SK-N-SH (cell line): ENCODE measurements at regions not wholly inside any gene's neighbourhood (a gene's known extent, or its start where the extent isn't known, plus 50 kb on each side); places are given as distances from the start of the nearest gene placed in this dataset.

ENCODE experiments used
- CTCF ChIA-PET: fragments of 300-600, 350-600 bp; formaldehyde crosslinking; extraction: SDS; loops from one replicate; lab custom pipeline; 2021; lab: Yijun Ruan, JAX
- POLR2A ChIA-PET: fragments of 350-600 bp; sonication (Branson Sonifier 250); formaldehyde crosslinking; extraction: SDS; loops from one replicate; lab custom pipeline; 2020; ENCODE audit warnings: antibody characterized with exemption, inconsistent platforms; lab: Yijun Ruan, JAX
- DNase-seq: peaks from one replicate; pipeline ENCODE4 v3.0.0; 2012
- H2AFZ ChIP-seq: fragments of 200-600 bp; sonication (generic); 2 replicates; pipeline ENCODE4 v1.8.1; 2016; ENCODE audit warnings: antibody characterized with exemption, mild to moderate bottlenecking, low read depth
- H3F3A ChIP-seq: fragments of 200-600 bp; sonication (generic); replicated peaks from 2 replicates; pipeline ENCODE3; 2016; ENCODE audit warnings: antibody characterized with exemption, mild to moderate bottlenecking; ENCODE audit not compliant: insufficient read depth
- H3K27ac ChIP-seq, 2 experiments: fragments of 200-500 bp in 1 of 2; fragments of 200-600 bp in 1 of 2; sonication (Bioruptor generic) in 1 of 2; sonication (generic), shearing (Covaris generic) in 1 of 2; 2 replicates each; pipeline versions ENCODE4 v1.5.1 to v1.6.1; 2014 to 2016; ENCODE audit warnings: low read depth in 2 of 2, inconsistent platforms in 1 of 2, low read length in 1 of 2, mild to moderate bottlenecking in 1 of 2, mixed read lengths in 1 of 2
- H3K27me3 ChIP-seq: fragments of 200-600 bp; sonication (generic), shearing (Covaris generic); 2 replicates; pipeline ENCODE4 v1.6.1; 2016; ENCODE audit warnings: mixed run types; ENCODE audit not compliant: insufficient read depth
- H3K36me3 ChIP-seq, 2 experiments: fragments of 200-500 bp in 1 of 2; fragments of 200-600 bp in 1 of 2; sonication (Bioruptor generic) in 1 of 2; sonication (generic) in 1 of 2; replicated peaks in 1 of 2; 2 replicates each; pipeline versions ENCODE3 to v1.5.1; 2014 to 2016; ENCODE audit warnings: low read length in 1 of 2, mild to moderate bottlenecking in 1 of 2; ENCODE audit not compliant: insufficient read depth in 2 of 2, control insufficient read depth in 1 of 2
- H3K4me1 ChIP-seq, 2 experiments: fragments of 200-500 bp in 1 of 2; fragments of 200-600 bp in 1 of 2; sonication (Bioruptor generic) in 1 of 2; sonication (generic), shearing (Covaris generic) in 1 of 2; 2 replicates each; pipeline versions ENCODE4 v1.5.1 to v1.6.1; 2014 to 2016; ENCODE audit warnings: low read depth in 1 of 2, low read length in 1 of 2, mixed run types in 1 of 2; ENCODE audit not compliant: insufficient read depth in 2 of 2, control insufficient read depth in 1 of 2
- H3K4me2 ChIP-seq: fragments of 200-600 bp; sonication (generic), shearing (Covaris generic); 2 replicates; pipeline ENCODE4 v1.6.1; 2017; ENCODE audit warnings: mixed run types
- H3K4me3 ChIP-seq, 2 experiments: fragments of 200-500 bp in 1 of 2; fragments of 200-600 bp in 1 of 2; sonication (Bioruptor generic) in 1 of 2; sonication (generic), shearing (Covaris generic) in 1 of 2; 2 replicates each; pipeline versions ENCODE4 v1.5.1 to v1.8.1; 2014 to 2016; ENCODE audit warnings: low read depth in 2 of 2, inconsistent platforms in 1 of 2, low read length in 1 of 2, mild to moderate bottlenecking in 1 of 2, mixed read lengths in 1 of 2, moderate library complexity in 1 of 2
- H3K79me2 ChIP-seq: fragments of 200-600 bp; sonication (generic); 2 replicates; pipeline ENCODE4 v1.8.1; 2017; ENCODE audit warnings: mild to moderate bottlenecking; ENCODE audit not compliant: insufficient read depth
- H3K9ac ChIP-seq: fragments of 200-600 bp; sonication (generic); 2 replicates; pipeline ENCODE4 v1.6.1; 2017; ENCODE audit warnings: mixed run types
- H3K9me2 ChIP-seq: fragments of 200-600 bp; sonication (generic); 2 replicates; pipeline ENCODE4 v1.6.1; 2017; ENCODE audit warnings: mixed run types
- H3K9me3 ChIP-seq: fragments of 200-600 bp; sonication (generic); 2 replicates; pipeline ENCODE4 v1.6.1; 2017; ENCODE audit warnings: mixed run types, mild to moderate bottlenecking, moderate library complexity
- H4K20me1 ChIP-seq: fragments of 200-600 bp; sonication (generic); 2 replicates; pipeline ENCODE4 v1.6.1; 2017; ENCODE audit warnings: mild to moderate bottlenecking, mixed run types; ENCODE audit not compliant: insufficient read depth
- CHD2 ChIP-seq: fragments of 150-350 bp; IDR thresholded peaks from 2 replicates; pipeline ENCODE4 v1.6.1; 2018; ENCODE audit warnings: low read length; ENCODE audit not compliant: partially characterized antibody
- EZH2phosphoT487 ChIP-seq: fragments of 200-600 bp; sonication (generic); IDR thresholded peaks from 2 replicates; pipeline ENCODE4 v1.6.1; 2017; ENCODE audit warnings: low read depth, mixed run types, mild to moderate bottlenecking, antibody characterized with exemption, moderate library complexity, borderline replicate concordance
- FOSL2 ChIP-seq: IDR thresholded peaks from 2 replicates; pipeline ENCODE4 v1.4.0; 2012; ENCODE audit warnings: low read depth, mild to moderate bottlenecking, moderate library complexity, borderline replicate concordance
- FOXJ3 ChIP-seq: sonication (generic); formaldehyde crosslinking; IDR thresholded peaks from 2 replicates; pipeline ENCODE4 v1.5.1; 2020; ENCODE audit warnings: mild to moderate bottlenecking, missing genetic modification reagents
- GABPA ChIP-seq: IDR thresholded peaks from 2 replicates; pipeline ENCODE4 v1.4.0; 2012; ENCODE audit warnings: low read depth, mild to moderate bottlenecking
- JUND ChIP-seq: IDR thresholded peaks from 2 replicates; pipeline ENCODE4 v1.4.0; 2012
- MEF2A ChIP-seq: IDR thresholded peaks from 2 replicates; pipeline ENCODE4 v1.4.0; 2012; ENCODE audit warnings: low read depth, borderline replicate concordance
- MXI1 ChIP-seq: IDR thresholded peaks from 2 replicates; pipeline ENCODE4 v1.6.1; 2012; ENCODE audit warnings: mild to moderate bottlenecking, low read depth, low read length, improper control_type of control experiment
- NRF1 ChIP-seq: IDR thresholded peaks from 2 replicates; pipeline ENCODE4 v1.6.1; 2012; ENCODE audit warnings: low read depth, mild to moderate bottlenecking, low read length
- POLR2AphosphoS5 ChIP-seq: IDR thresholded peaks from 2 replicates; pipeline ENCODE4 v1.6.1; 2012; ENCODE audit warnings: low read depth, low read length
- TAF1 ChIP-seq: IDR thresholded peaks from 2 replicates; pipeline ENCODE4 v1.6.1; 2012; ENCODE audit warnings: low read depth, mild to moderate bottlenecking, low read length, moderate library complexity, borderline replicate concordance
- TEAD4 ChIP-seq: IDR thresholded peaks from 2 replicates; pipeline ENCODE4 v1.4.0; 2012; ENCODE audit warnings: mild to moderate bottlenecking, borderline replicate concordance; ENCODE audit not compliant: insufficient read depth
- WGBS: methylation state at CpG from one replicate; pipeline ENCODE4 v1.1.6; 2017; ENCODE audit warnings: low lambda C conversion rate; 5-methylcytosine and 5-hydroxymethylcytosine counted together
- TF ChIP-seq, protein P1 (sequence below): fragments of 200-600 bp; sonication (generic); IDR thresholded peaks from 2 replicates; pipeline ENCODE4 v1.6.1; 2017; ENCODE audit warnings: antibody characterized with exemption, mild to moderate bottlenecking, moderate library complexity

DNA sequence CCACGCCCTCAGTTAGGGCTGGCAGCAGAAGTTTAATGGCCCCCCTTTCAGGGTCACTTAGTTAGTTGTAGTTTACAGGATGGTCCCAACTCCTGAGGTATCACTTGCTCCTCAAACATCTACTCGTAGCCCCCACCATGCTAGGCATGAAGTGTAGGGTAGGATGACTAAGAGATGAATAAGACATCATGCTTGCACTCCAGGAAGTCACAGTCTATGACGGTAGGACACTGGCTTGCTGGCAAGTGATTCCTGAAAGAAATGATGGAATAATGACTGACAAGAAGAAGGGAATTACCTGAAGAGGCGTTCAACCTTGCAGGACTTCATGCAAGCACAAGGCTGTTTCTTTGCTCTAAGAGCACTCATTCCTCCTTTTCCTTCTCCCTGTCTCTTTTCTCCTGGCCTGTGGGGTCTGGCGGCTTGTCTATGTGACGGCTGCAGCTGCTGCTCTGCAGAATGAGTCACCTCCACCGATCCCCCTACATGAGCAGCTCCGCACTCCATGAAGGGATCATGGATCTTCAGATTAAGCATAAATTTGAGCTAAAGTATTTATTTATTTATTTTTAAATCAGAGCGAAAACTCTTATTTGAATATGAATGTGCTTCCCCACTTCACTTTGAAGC is 82.9 kb upstream of the BOC start:
- H3K27me3 ChIP-seq, result no peaks in the 10 kb centered on the region
- H3K9ac ChIP-seq, result no peak overlapping the region
- no peak overlapping the region for H3K4me3 ChIP-seq
- H3K4me1 ChIP-seq, result no peaks in the 10 kb centered on the region; a peak in 1 of 4 replicates
- H3K4me2 ChIP-seq, result no peak overlapping the region
- H3K27ac ChIP-seq, result no peak overlapping the region
- CTCF ChIA-PET, result interaction anchor here (0.7 to 1.3 kb wide), 4 partner anchors 8 to 449 kb away, joined by 3 to 4 read pairs (median 3); no protein-coding TSS in a partner anchor
- peak; percentile 32; the same call in 1 of the 2 replicates for TF ChIP-seq FOSL2
- no peak for TF ChIP-seq CHD2
- TF ChIP-seq, all 33 proteins: peak for 1
- Histone ChIP-seq H3K79me2 (no peaks in the 10 kb centered on the region), H4K20me1 (no peaks in the 10 kb centered on the region), H3K9me3 (no peaks in the 10 kb centered on the region), H3K9me2 (no peaks in the 10 kb centered on the region), H3K36me3 (no peaks in the 10 kb centered on the region), H3F3A (peaks cover 4% of the 10 kb centered on the region), H2AFZ (no peak overlapping the region)
- POLR2A ChIA-PET, result no interaction called here
- DNase-seq, result no peak
- WGBS, result 66% methylated on average over 9 of the region's 9 CpGs

GRCh38 chr3:113129168-113129567 is 82.2 kb upstream of the BOC start:
- no peak overlapping the region for H3K27ac ChIP-seq
- CTCF ChIA-PET, result interaction anchor here (0.7 to 1.3 kb wide), 4 partner anchors 8 to 448 kb away, joined by 3 to 4 read pairs (median 3); no protein-coding TSS in a partner anchor
- WGBS, result 91% methylated on average over 5 of the region's 5 CpGs
- H3K4me2 ChIP-seq, result no peak overlapping the region
- no peaks in the 10 kb centered on the region for H3K9me3 ChIP-seq
- no peaks in the 10 kb centered on the region for H3K36me3 ChIP-seq
- POLR2A ChIA-PET, result no interaction called here
- no peak overlapping the region for H2AFZ ChIP-seq
- H4K20me1 ChIP-seq, result no peaks in the 10 kb centered on the region
- H3K4me1 ChIP-seq, result no peaks in the 10 kb centered on the region; a peak in 1 of 4 replicates
- DNase-seq, result no peak
- no peaks in the 10 kb centered on the region for H3K79me2 ChIP-seq
- peaks cover 4% of the 10 kb centered on the region for H3F3A ChIP-seq
- TF ChIP-seq NRF1 (no peak), MEF2A (no peak), TAF1 (no peak), GABPA (no peak), TEAD4 (no peak), POLR2AphosphoS5 (no peak), MXI1 (no peak), JUND (no peak), FOXJ3 (CRISPR knock-in tag) (no peak), EZH2phosphoT487 (no peak)
- TF ChIP-seq, protein P1, sequence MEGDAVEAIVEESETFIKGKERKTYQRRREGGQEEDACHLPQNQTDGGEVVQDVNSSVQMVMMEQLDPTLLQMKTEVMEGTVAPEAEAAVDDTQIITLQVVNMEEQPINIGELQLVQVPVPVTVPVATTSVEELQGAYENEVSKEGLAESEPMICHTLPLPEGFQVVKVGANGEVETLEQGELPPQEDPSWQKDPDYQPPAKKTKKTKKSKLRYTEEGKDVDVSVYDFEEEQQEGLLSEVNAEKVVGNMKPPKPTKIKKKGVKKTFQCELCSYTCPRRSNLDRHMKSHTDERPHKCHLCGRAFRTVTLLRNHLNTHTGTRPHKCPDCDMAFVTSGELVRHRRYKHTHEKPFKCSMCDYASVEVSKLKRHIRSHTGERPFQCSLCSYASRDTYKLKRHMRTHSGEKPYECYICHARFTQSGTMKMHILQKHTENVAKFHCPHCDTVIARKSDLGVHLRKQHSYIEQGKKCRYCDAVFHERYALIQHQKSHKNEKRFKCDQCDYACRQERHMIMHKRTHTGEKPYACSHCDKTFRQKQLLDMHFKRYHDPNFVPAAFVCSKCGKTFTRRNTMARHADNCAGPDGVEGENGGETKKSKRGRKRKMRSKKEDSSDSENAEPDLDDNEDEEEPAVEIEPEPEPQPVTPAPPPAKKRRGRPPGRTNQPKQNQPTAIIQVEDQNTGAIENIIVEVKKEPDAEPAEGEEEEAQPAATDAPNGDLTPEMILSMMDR, result no peak
- no peaks in the 10 kb centered on the region for H3K9me2 ChIP-seq
- no peak overlapping the region for H3K9ac ChIP-seq
- no peak overlapping the region for H3K4me3 ChIP-seq
- H3K27me3 ChIP-seq, result no peaks in the 10 kb centered on the region
